ENCODE measurements at regions not wholly inside any gene's neighbourhood (a gene's known extent, or its start where the extent isn't known, plus 50 kb on each side); places are given as distances from the start of the nearest gene placed in this dataset.

DNA sequence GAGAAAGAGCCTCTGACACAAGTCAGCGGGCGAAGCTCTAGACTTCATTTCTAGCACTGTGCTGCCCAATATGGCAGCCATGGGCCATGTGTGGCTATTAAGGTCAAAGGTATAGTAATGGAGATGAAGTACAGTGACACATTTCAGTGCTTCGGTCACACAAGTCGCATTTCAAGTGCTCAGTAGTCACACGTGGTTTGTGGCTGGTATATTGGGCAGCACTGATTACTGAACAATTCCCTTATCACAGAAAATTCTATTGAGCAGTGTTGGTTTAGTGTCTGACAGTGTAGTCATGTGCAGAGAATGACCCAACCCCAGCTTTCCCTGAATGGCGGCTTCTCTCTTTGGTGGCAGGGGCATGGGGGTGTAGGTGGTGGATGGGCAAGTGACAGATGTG lies 84.9 kb upstream of the SDK2 start:
- H3K36me3 ChIP-seq (ENCODE audit: insufficient read depth, low read length), result no peaks in the 10 kb centered on the region
- H3K9ac ChIP-seq (ENCODE audit: low read length), result no peak overlapping the region
- H3K27me3 ChIP-seq (ENCODE audit: insufficient read depth, low read length), result peaks cover 3% of the 10 kb centered on the region; the same call in 1 of the 2 replicates
- H3K9me3 ChIP-seq (ENCODE audit: low read length), result no peaks in the 10 kb centered on the region
- H3K9me2 ChIP-seq (ENCODE audit: low read depth, low read length), result no peaks in the 10 kb centered on the region
- H3K27ac ChIP-seq (ENCODE audit: low read depth, low read length, poor library complexity, severe bottlenecking), result no peak overlapping the region
- no peak overlapping the region for H3K4me2 ChIP-seq (ENCODE audit: low read length)
- no peak for TF ChIP-seq EZH2 (IDR thresholded peaks at IDR 0.05; ENCODE audit: borderline replicate concordance, low read length)
- TF ChIP-seq, protein P1, sequence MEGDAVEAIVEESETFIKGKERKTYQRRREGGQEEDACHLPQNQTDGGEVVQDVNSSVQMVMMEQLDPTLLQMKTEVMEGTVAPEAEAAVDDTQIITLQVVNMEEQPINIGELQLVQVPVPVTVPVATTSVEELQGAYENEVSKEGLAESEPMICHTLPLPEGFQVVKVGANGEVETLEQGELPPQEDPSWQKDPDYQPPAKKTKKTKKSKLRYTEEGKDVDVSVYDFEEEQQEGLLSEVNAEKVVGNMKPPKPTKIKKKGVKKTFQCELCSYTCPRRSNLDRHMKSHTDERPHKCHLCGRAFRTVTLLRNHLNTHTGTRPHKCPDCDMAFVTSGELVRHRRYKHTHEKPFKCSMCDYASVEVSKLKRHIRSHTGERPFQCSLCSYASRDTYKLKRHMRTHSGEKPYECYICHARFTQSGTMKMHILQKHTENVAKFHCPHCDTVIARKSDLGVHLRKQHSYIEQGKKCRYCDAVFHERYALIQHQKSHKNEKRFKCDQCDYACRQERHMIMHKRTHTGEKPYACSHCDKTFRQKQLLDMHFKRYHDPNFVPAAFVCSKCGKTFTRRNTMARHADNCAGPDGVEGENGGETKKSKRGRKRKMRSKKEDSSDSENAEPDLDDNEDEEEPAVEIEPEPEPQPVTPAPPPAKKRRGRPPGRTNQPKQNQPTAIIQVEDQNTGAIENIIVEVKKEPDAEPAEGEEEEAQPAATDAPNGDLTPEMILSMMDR (IDR thresholded peaks at IDR 0.05; ENCODE audit: low read length), result no peak
- H4K20me1 ChIP-seq (ENCODE audit: insufficient read depth, low read length), result no peaks in the 10 kb centered on the region
- no peaks in the 10 kb centered on the region for H3F3A ChIP-seq (ENCODE audit: insufficient read depth, low read length)
- no peaks in the 10 kb centered on the region for H3K4me1 ChIP-seq (ENCODE audit: insufficient read depth, low read length, severe bottlenecking)
- no peak overlapping the region for H2AFZ ChIP-seq (ENCODE audit: low read length)
- H3K4me3 ChIP-seq (ENCODE audit: low read depth, low read length, poor library complexity, severe bottlenecking), result no peak overlapping the region
- H3K79me2 ChIP-seq (ENCODE audit: insufficient read depth, low read length), result no peaks in the 10 kb centered on the region

DNA sequence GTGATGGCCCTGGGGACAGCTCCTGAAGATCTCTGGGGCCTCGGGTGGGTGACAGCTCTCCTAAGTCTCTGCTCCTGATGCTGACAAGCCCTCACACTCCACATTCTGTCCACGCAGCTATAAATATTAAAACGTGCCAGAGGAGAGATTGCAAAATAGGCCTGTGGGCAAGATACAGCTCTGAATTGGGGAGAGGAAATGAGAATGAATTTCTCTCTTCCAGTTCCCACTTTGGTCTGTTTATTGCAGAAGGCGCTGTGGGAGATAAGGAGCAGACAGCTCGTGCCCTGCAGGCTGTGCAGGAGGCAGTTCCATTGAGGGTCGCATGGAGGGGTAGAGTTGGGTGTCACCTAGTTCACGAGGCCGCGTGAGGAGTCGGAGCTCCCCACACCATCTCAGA lies 87.5 kb upstream of the SDK2 start:
- Histone ChIP-seq H3F3A (ENCODE audit: insufficient read depth, low read length) (no peaks in the 10 kb centered on the region), H3K27ac (ENCODE audit: low read depth, low read length, poor library complexity, severe bottlenecking) (no peak overlapping the region), H3K4me2 (ENCODE audit: low read length) (no peak overlapping the region), H3K36me3 (ENCODE audit: insufficient read depth, low read length) (no peaks in the 10 kb centered on the region), H3K9me3 (ENCODE audit: low read length) (no peaks in the 10 kb centered on the region), H4K20me1 (ENCODE audit: insufficient read depth, low read length) (no peaks in the 10 kb centered on the region), H2AFZ (ENCODE audit: low read length) (no peak overlapping the region), H3K27me3 (ENCODE audit: insufficient read depth, low read length) (peaks cover 3% of the 10 kb centered on the region; the same call in 1 of the 2 replicates), H3K9me2 (ENCODE audit: low read depth, low read length) (no peaks in the 10 kb centered on the region), H3K9ac (ENCODE audit: low read length) (no peak overlapping the region), H3K79me2 (ENCODE audit: insufficient read depth, low read length) (no peaks in the 10 kb centered on the region), H3K4me3 (ENCODE audit: low read depth, low read length, poor library complexity, severe bottlenecking) (no peak overlapping the region), H3K4me1 (ENCODE audit: insufficient read depth, low read length, severe bottlenecking) (no peaks in the 10 kb centered on the region)
- TF ChIP-seq, protein P1 (IDR thresholded peaks at IDR 0.05; ENCODE audit: low read length), result no peak
- TF ChIP-seq EZH2 (IDR thresholded peaks at IDR 0.05; ENCODE audit: borderline replicate concordance, low read length), result no peak

DNA sequence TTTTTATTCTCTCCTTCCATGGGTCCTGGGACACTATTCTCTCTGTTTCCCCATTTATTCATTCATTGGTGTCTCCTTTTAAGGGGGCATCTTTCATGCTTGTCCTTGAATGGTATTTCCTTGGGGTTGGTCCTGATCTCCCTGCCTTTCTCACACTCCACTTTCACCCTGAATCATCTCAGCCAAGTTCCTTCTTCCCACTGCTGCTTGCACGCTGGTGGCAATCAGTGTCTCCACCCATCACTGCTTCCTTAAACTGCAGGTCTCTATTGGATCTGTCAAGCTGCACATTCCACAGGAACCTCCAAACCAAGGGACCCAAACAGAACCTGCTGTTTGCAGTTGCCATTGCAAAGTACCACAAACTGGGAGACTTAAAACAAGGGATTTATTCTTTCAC lies 89.3 kb upstream of the SDK2 start:
- no peaks in the 10 kb centered on the region for H4K20me1 ChIP-seq (ENCODE audit: insufficient read depth, low read length)
- H3K4me1 ChIP-seq (ENCODE audit: insufficient read depth, low read length, severe bottlenecking), result no peaks in the 10 kb centered on the region
- H3K4me2 ChIP-seq (ENCODE audit: low read length), result no peak overlapping the region

More for the DNA sequence above, 89.3 kb upstream of the SDK2 start:
- Histone ChIP-seq H3K9me2 (ENCODE audit: low read depth, low read length) (no peaks in the 10 kb centered on the region), H3F3A (ENCODE audit: insufficient read depth, low read length) (no peaks in the 10 kb centered on the region), H3K9me3 (ENCODE audit: low read length) (no peaks in the 10 kb centered on the region), H2AFZ (ENCODE audit: low read length) (no peak overlapping the region), H3K27ac (ENCODE audit: low read depth, low read length, poor library complexity, severe bottlenecking) (no peak overlapping the region), H3K36me3 (ENCODE audit: insufficient read depth, low read length) (no peaks in the 10 kb centered on the region), H3K27me3 (ENCODE audit: insufficient read depth, low read length) (peaks cover 3% of the 10 kb centered on the region; the same call in 1 of the 2 replicates), H3K9ac (ENCODE audit: low read length) (no peak overlapping the region), H3K79me2 (ENCODE audit: insufficient read depth, low read length) (no peaks in the 10 kb centered on the region), H3K4me3 (ENCODE audit: low read depth, low read length, poor library complexity, severe bottlenecking) (no peak overlapping the region)
- TF ChIP-seq, protein P1 (IDR thresholded peaks at IDR 0.05; ENCODE audit: low read length), result no peak
- no peak for TF ChIP-seq EZH2 (IDR thresholded peaks at IDR 0.05; ENCODE audit: borderline replicate concordance, low read length)

All from OCI-LY1 (cell line).